ENCODE measurements at regions not wholly inside any gene's neighbourhood (a gene's known extent, or its start where the extent isn't known, plus 50 kb on each side); places are given as distances from the start of the nearest gene placed in this dataset.

DNA sequence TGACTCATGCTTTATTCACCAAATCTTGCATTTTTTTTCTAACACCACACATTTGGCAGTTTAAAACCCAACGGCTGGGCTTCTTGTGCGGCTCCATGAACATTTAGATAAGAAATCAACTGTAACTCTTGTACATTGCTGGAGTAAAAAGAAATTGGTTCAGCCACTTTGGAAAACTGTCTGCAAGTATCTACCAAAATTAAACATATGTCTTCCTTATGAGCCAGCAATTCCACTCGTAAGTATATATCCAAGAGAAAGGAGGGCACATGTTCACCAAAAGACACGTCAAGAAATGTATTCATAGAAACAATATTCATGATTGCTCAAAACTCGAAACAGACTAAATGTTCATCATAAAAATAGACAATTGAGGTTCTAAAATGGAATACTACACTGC lies 291.9 kb upstream of the POU1F1 start:
- Histone ChIP-seq H2BK120ac (ENCODE audit: low read depth, low read length) (no peak overlapping the region), H3K18ac (ENCODE audit: low read length) (no peak overlapping the region), H2BK5ac (ENCODE audit: low read length) (no peak overlapping the region), H3K9ac (ENCODE audit: low read depth, low read length, poor library complexity) (no peak overlapping the region), H3K4ac (ENCODE audit: low read length) (no peak overlapping the region), H3K4me1 (ENCODE audit: control insufficient read depth in 2 of 2, insufficient read depth in 1 of 2, low read depth in 1 of 2, low read length in 2 of 2) (no peaks in the 10 kb centered on the region), H4K8ac (ENCODE audit: low read depth, low read length) (no peak overlapping the region), H3K14ac (ENCODE audit: low read length) (no peak overlapping the region), H3K79me1 (ENCODE audit: low read depth, low read length) (no peaks in the 10 kb centered on the region), H2BK12ac (ENCODE audit: low read length) (no peak overlapping the region), H2BK15ac (ENCODE audit: low read length) (no peak overlapping the region), H3K36me3 (replicated peaks in 1 of 2; ENCODE audit: control insufficient read depth in 2 of 2, insufficient read depth in 2 of 2, low read length in 2 of 2) (no peaks in the 10 kb centered on the region), H3K4me3 (ENCODE audit: low read length in 2 of 2) (no peak overlapping the region), H2AFZ (ENCODE audit: low read length) (no peak overlapping the region), H3K27ac (replicated peaks; ENCODE audit: low read length) (no peak overlapping the region), H2AK5ac (ENCODE audit: low read depth, low read length) (no peak overlapping the region), H3K27me3 (ENCODE audit: control insufficient read depth in 3 of 3, insufficient read depth in 3 of 3, low read depth in 1 of 3, low read length in 3 of 3) (no peaks in the 10 kb centered on the region), H3K9me3 (replicated peaks in 1 of 2; ENCODE audit: control insufficient read depth in 2 of 2, insufficient read depth in 1 of 2, low read depth in 1 of 2, low read length in 2 of 2) (no peaks in the 10 kb centered on the region), H4K91ac (ENCODE audit: low read depth, low read length, poor library complexity) (no peak overlapping the region), H3K23ac (ENCODE audit: low read depth, low read length, poor library complexity) (no peak overlapping the region), H3K4me2 (ENCODE audit: insufficient read depth, low read length, poor library complexity, severe bottlenecking) (no peak overlapping the region)
- DNase-seq (ENCODE audit: low spot score) = no peak
- no CpG with 5 or more reads among the region's 5 CpGs for WGBS, 2 donors (ENCODE audit: extremely low coverage in 2 of 2, insufficient read length in 2 of 2, insufficient replicate concordance in 1 of 2)

DNA sequence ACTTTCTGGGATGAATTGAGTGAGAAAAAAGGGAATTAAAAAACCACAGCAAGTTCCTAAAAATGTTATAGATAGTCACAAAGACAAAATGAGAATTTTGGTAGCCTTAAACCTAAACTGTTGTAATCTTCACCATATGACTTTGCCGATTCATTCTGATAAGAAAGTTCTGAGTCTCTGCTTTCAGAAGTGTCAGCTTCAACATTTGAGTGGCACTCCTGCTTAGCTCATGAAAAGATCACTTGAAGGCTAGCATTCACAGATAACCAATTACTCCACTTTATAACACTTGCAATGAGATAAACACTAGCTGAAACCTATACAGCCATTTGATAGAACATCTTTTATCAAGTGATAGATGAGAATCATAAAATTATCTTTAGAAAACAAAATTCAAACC lies 288.1 kb upstream of the POU1F1 start:
- H3K4me1 ChIP-seq (ENCODE audit: control insufficient read depth in 2 of 2, insufficient read depth in 1 of 2, low read depth in 1 of 2, low read length in 2 of 2) = no peaks in the 10 kb centered on the region
- H3K4ac ChIP-seq (ENCODE audit: low read length) = no peak overlapping the region
- H3K9ac ChIP-seq (ENCODE audit: low read depth, low read length, poor library complexity) = no peak overlapping the region
- H2BK12ac ChIP-seq (ENCODE audit: low read length) = no peak overlapping the region
- no peak overlapping the region for H4K91ac ChIP-seq (ENCODE audit: low read depth, low read length, poor library complexity)
- no peak overlapping the region for H3K23ac ChIP-seq (ENCODE audit: low read depth, low read length, poor library complexity)
- no peaks in the 10 kb centered on the region for H3K9me3 ChIP-seq (replicated peaks in 1 of 2; ENCODE audit: control insufficient read depth in 2 of 2, insufficient read depth in 1 of 2, low read depth in 1 of 2, low read length in 2 of 2)
- no peak overlapping the region for H3K4me3 ChIP-seq (ENCODE audit: low read length in 2 of 2)
- no peak overlapping the region for H2BK15ac ChIP-seq (ENCODE audit: low read length)
- WGBS, 2 donors (ENCODE audit: extremely low coverage in 2 of 2, insufficient read length in 2 of 2, insufficient replicate concordance in 1 of 2) = no CpG with 5 or more reads among the region's 1 CpG
- no peak overlapping the region for H4K8ac ChIP-seq (ENCODE audit: low read depth, low read length)
- no peaks in the 10 kb centered on the region for H3K27me3 ChIP-seq (ENCODE audit: control insufficient read depth in 3 of 3, insufficient read depth in 3 of 3, low read depth in 1 of 3, low read length in 3 of 3)
- no peak overlapping the region for H2AFZ ChIP-seq (ENCODE audit: low read length)
- no peak overlapping the region for H3K18ac ChIP-seq (ENCODE audit: low read length)
- no peaks in the 10 kb centered on the region for H3K79me1 ChIP-seq (ENCODE audit: low read depth, low read length)
- no peak for DNase-seq (ENCODE audit: low spot score)
- H2BK120ac ChIP-seq (ENCODE audit: low read depth, low read length) = no peak overlapping the region
- no peak overlapping the region for H3K14ac ChIP-seq (ENCODE audit: low read length)
- H2BK5ac ChIP-seq (ENCODE audit: low read length) = no peak overlapping the region
- no peaks in the 10 kb centered on the region for H3K36me3 ChIP-seq (replicated peaks in 1 of 2; ENCODE audit: control insufficient read depth in 2 of 2, insufficient read depth in 2 of 2, low read length in 2 of 2)
- H2AK5ac ChIP-seq (ENCODE audit: low read depth, low read length) = no peak overlapping the region
- no peak overlapping the region for H3K27ac ChIP-seq (replicated peaks; ENCODE audit: low read length)
- no peak overlapping the region for H3K4me2 ChIP-seq (ENCODE audit: insufficient read depth, low read length, poor library complexity, severe bottlenecking)

DNA sequence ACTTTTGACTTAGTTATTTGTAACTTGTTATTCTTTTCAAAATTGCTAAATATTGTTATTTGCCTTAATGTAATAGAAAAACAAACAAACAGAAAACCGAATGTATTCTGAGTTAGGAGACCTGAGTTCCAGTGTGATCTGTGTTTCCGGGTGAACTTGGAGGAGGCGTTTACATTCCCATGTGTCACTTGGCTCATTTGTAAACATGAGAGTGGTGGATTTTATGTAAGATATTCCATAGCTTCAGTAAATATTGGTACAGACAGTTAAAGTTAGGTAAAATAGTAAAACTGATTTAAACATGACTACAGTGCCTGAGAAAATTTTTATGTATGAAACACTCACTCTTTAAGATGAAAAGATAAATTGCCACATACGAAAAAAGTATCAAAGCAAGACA lies 287.3 kb upstream of the POU1F1 start:
- Histone ChIP-seq H3K79me1 (ENCODE audit: low read depth, low read length) (no peaks in the 10 kb centered on the region), H4K91ac (ENCODE audit: low read depth, low read length, poor library complexity) (no peak overlapping the region), H2BK15ac (ENCODE audit: low read length) (no peak overlapping the region), H3K27ac (replicated peaks; ENCODE audit: low read length) (no peak overlapping the region), H2AK5ac (ENCODE audit: low read depth, low read length) (no peak overlapping the region), H3K36me3 (replicated peaks in 1 of 2; ENCODE audit: control insufficient read depth in 2 of 2, insufficient read depth in 2 of 2, low read length in 2 of 2) (no peaks in the 10 kb centered on the region), H3K4me1 (ENCODE audit: control insufficient read depth in 2 of 2, insufficient read depth in 1 of 2, low read depth in 1 of 2, low read length in 2 of 2) (no peaks in the 10 kb centered on the region), H2AFZ (ENCODE audit: low read length) (no peak overlapping the region), H2BK120ac (ENCODE audit: low read depth, low read length) (no peak overlapping the region), H3K23ac (ENCODE audit: low read depth, low read length, poor library complexity) (no peak overlapping the region), H2BK5ac (ENCODE audit: low read length) (no peak overlapping the region), H3K27me3 (ENCODE audit: control insufficient read depth in 3 of 3, insufficient read depth in 3 of 3, low read depth in 1 of 3, low read length in 3 of 3) (no peaks in the 10 kb centered on the region), H3K9ac (ENCODE audit: low read depth, low read length, poor library complexity) (no peak overlapping the region), H4K8ac (ENCODE audit: low read depth, low read length) (no peak overlapping the region), H3K4me2 (ENCODE audit: insufficient read depth, low read length, poor library complexity, severe bottlenecking) (no peak overlapping the region), H2BK12ac (ENCODE audit: low read length) (no peak overlapping the region), H3K4ac (ENCODE audit: low read length) (no peak overlapping the region), H3K14ac (ENCODE audit: low read length) (no peak overlapping the region), H3K4me3 (ENCODE audit: low read length in 2 of 2) (no peak overlapping the region), H3K9me3 (replicated peaks in 1 of 2; ENCODE audit: control insufficient read depth in 2 of 2, insufficient read depth in 1 of 2, low read depth in 1 of 2, low read length in 2 of 2) (no peaks in the 10 kb centered on the region), H3K18ac (ENCODE audit: low read length) (no peak overlapping the region)
- no CpG with 5 or more reads among the region's 4 CpGs for WGBS, 2 donors (ENCODE audit: extremely low coverage in 2 of 2, insufficient read length in 2 of 2, insufficient replicate concordance in 1 of 2)
- no peak for DNase-seq (ENCODE audit: low spot score)

DNA sequence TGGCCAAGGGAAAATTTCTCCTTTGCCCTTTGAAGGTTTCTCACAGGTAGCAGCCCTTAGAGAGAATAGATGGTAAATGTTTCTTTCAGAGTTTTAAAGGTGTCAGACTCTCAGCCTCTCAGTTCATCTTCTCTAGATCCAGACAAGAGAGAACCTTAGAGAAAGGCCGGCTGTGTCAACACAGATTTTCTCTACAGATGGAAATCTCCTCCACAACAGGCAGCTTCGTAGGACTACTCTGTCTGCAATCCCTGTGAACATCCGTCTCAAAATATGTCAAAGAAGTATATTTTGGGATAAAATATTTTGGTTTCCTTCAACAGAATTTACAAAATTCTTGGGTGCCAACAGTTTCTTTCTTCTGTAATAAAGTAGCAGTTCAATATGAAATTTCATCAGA lies 282.1 kb upstream of the POU1F1 start:
- Histone ChIP-seq H3K4me1 (ENCODE audit: control insufficient read depth in 2 of 2, insufficient read depth in 1 of 2, low read depth in 1 of 2, low read length in 2 of 2) (no peaks in the 10 kb centered on the region), H3K36me3 (replicated peaks in 1 of 2; ENCODE audit: control insufficient read depth in 2 of 2, insufficient read depth in 2 of 2, low read length in 2 of 2) (no peaks in the 10 kb centered on the region), H3K79me1 (ENCODE audit: low read depth, low read length) (no peaks in the 10 kb centered on the region), H3K9me3 (replicated peaks in 1 of 2; ENCODE audit: control insufficient read depth in 2 of 2, insufficient read depth in 1 of 2, low read depth in 1 of 2, low read length in 2 of 2) (no peaks in the 10 kb centered on the region), H3K18ac (ENCODE audit: low read length) (no peak overlapping the region), H2BK5ac (ENCODE audit: low read length) (no peak overlapping the region), H2AFZ (ENCODE audit: low read length) (no peak overlapping the region), H3K4ac (ENCODE audit: low read length) (no peak overlapping the region), H4K91ac (ENCODE audit: low read depth, low read length, poor library complexity) (no peak overlapping the region), H3K14ac (ENCODE audit: low read length) (no peak overlapping the region), H3K27ac (replicated peaks; ENCODE audit: low read length) (no peak overlapping the region), H2AK5ac (ENCODE audit: low read depth, low read length) (no peak overlapping the region), H2BK120ac (ENCODE audit: low read depth, low read length) (no peak overlapping the region), H3K27me3 (ENCODE audit: control insufficient read depth in 3 of 3, insufficient read depth in 3 of 3, low read depth in 1 of 3, low read length in 3 of 3) (no peaks in the 10 kb centered on the region), H3K9ac (ENCODE audit: low read depth, low read length, poor library complexity) (no peak overlapping the region), H2BK12ac (ENCODE audit: low read length) (no peak overlapping the region), H2BK15ac (ENCODE audit: low read length) (no peak overlapping the region), H3K23ac (ENCODE audit: low read depth, low read length, poor library complexity) (no peak overlapping the region), H4K8ac (ENCODE audit: low read depth, low read length) (no peak overlapping the region), H3K4me2 (ENCODE audit: insufficient read depth, low read length, poor library complexity, severe bottlenecking) (no peak overlapping the region), H3K4me3 (ENCODE audit: low read length in 2 of 2) (no peak overlapping the region)
- DNase-seq (ENCODE audit: low spot score) = no peak
- WGBS, 2 donors (ENCODE audit: extremely low coverage in 2 of 2, insufficient read length in 2 of 2, insufficient replicate concordance in 1 of 2) = no CpG with 5 or more reads among the region's 3 CpGs
